ENCODE measurements at regions not wholly inside any gene's neighbourhood (a gene's known extent, or its start where the extent isn't known, plus 50 kb on each side); places are given as distances from the start of the nearest gene placed in this dataset.

GRCh38 chr20:63119963-63120807, 95.7 kb downstream of the YTHDF1 start (continued):
- TF ChIP-seq ZBTB33 (IDR thresholded peaks at IDR 0.05): no peak
- TF ChIP-seq HNF4G (IDR thresholded peaks at IDR 0.05): no peak
- no peak for TF ChIP-seq EGR1 (IDR thresholded peaks at IDR 0.05; ENCODE audit: low read depth in 2 of 2)
- no peak for TF ChIP-seq FOXA1 (IDR thresholded peaks at IDR 0.05)
- TF ChIP-seq SP1 (IDR thresholded peaks at IDR 0.05): no peak
- no peak for TF ChIP-seq JUND (IDR thresholded peaks at IDR 0.05)
- TF ChIP-seq CTCF (IDR thresholded peaks at IDR 0.05; ENCODE audit: low read depth, low read length, missing input control): no peak
- TF ChIP-seq MAX (IDR thresholded peaks at IDR 0.05): no peak

GRCh38 chr20:63119121-63119962, 96.6 kb downstream of the YTHDF1 start:
- Histone ChIP-seq H3K4me1 (ENCODE audit: control insufficient read depth in 4 of 4, insufficient read depth in 4 of 4, low read length in 3 of 4) (no peaks in the 10 kb centered on the region), H3K4me3 (ENCODE audit: low read depth in 1 of 3, low read length in 3 of 3) (no peak overlapping the region), H3K36me3 (ENCODE audit: control insufficient read depth in 4 of 4, insufficient read depth in 3 of 4, low read depth in 1 of 4, low read length in 3 of 4) (no peaks in the 10 kb centered on the region), H3K27me3 (ENCODE audit: control insufficient read depth in 4 of 4, insufficient read depth in 4 of 4, low read length in 3 of 4) (peaks cover 2 to 9% (median 5%) of the 10 kb centered on the region in 4 donors), H3K27ac (ENCODE audit: low read depth in 1 of 2, low read length in 2 of 2) (no peak overlapping the region), H3K9ac (ENCODE audit: low read depth in 1 of 2, low read length in 2 of 2) (no peak overlapping the region), H3K9me3 (ENCODE audit: control insufficient read depth in 4 of 4, low read length in 3 of 4) (peaks cover 0 to 3% (median 0%) of the 10 kb centered on the region in 4 donors)
- no peak for TF ChIP-seq RXRA (IDR thresholded peaks at IDR 0.05)
- no peak for TF ChIP-seq SP1 (IDR thresholded peaks at IDR 0.05)
- no peak for TF ChIP-seq CTCF (IDR thresholded peaks at IDR 0.05; ENCODE audit: low read depth, low read length, missing input control)
- no peak for TF ChIP-seq GABPA (IDR thresholded peaks at IDR 0.05 in 1 of 2, conservative IDR thresholded peaks at IDR 0.05 in 1 of 2)
- no peak for TF ChIP-seq FOXA2 (IDR thresholded peaks at IDR 0.05)
- TF ChIP-seq YY1 (IDR thresholded peaks at IDR 0.05): no peak
- no peak for TF ChIP-seq ZBTB33 (IDR thresholded peaks at IDR 0.05)
- no peak for TF ChIP-seq MAX (IDR thresholded peaks at IDR 0.05)
- no peak for TF ChIP-seq FOXA1 (IDR thresholded peaks at IDR 0.05)
- no peak for TF ChIP-seq TAF1 (conservative IDR thresholded peaks at IDR 0.05)
- 66% methylated on average over 23 of the region's 23 CpGs for WGBS
- DNase-seq (ENCODE audit: low spot score): no peak
